SU-DHL-6 (cell line): ENCODE measurements at regions not wholly inside any gene's neighbourhood (a gene's known extent, or its start where the extent isn't known, plus 50 kb on each side); places are given as distances from the start of the nearest gene placed in this dataset.

ENCODE experiments used
- H2AFZ ChIP-seq: fragments of 200-600 bp; sonication (generic); 2 replicates; pipeline ENCODE4 v1.6.1; 2014; ENCODE audit warnings: low read depth, mild to moderate bottlenecking, moderate library complexity, mixed read lengths, antibody characterized with exemption, low read length; ENCODE audit not compliant: severe bottlenecking
- H3F3A ChIP-seq: fragments of 200-600 bp; shearing (Covaris generic); 2 replicates; pipeline ENCODE4 v1.6.0; 2016; ENCODE audit warnings: antibody characterized with exemption, mild to moderate bottlenecking; ENCODE audit not compliant: insufficient read depth
- H3K27ac ChIP-seq: fragments of 200-600 bp; sonication (generic); 2 replicates; pipeline ENCODE4 v1.5.1; 2016; ENCODE audit warnings: low read depth, mild to moderate bottlenecking, low read length, moderate library complexity, mixed read lengths
- H3K27me3 ChIP-seq: fragments of 200-600 bp; sonication (generic), shearing (Covaris generic); 2 replicates; pipeline ENCODE4 v1.6.0; 2014; ENCODE audit warnings: mild to moderate bottlenecking, low read length
- H3K36me3 ChIP-seq: fragments of 200-600 bp; sonication (generic); 2 replicates; pipeline ENCODE4 v1.6.1; 2014; ENCODE audit warnings: mild to moderate bottlenecking, low read length, mixed read lengths
- H3K4me2 ChIP-seq: fragments of 300-600, 200-600 bp; shearing (Covaris generic), sonication (generic); 2 replicates; pipeline ENCODE4 v1.6.0; 2014; ENCODE audit warnings: low read length, low read depth, mild to moderate bottlenecking; ENCODE audit not compliant: poor library complexity, severe bottlenecking
- H3K4me3 ChIP-seq: fragments of 200-600 bp; sonication (generic); 2 replicates; pipeline ENCODE4 v1.5.1; 2014; ENCODE audit warnings: antibody characterized with exemption, low read length, mild to moderate bottlenecking, mixed read lengths; ENCODE audit not compliant: insufficient read depth, poor library complexity, severe bottlenecking
- H3K79me2 ChIP-seq: fragments of 200-600 bp; sonication (generic); 2 replicates; pipeline ENCODE4 v1.6.1; 2014; ENCODE audit warnings: mild to moderate bottlenecking, low read length, moderate library complexity; ENCODE audit not compliant: insufficient read depth
- H3K9ac ChIP-seq: fragments of 200-600 bp; sonication (generic); 2 replicates; pipeline ENCODE4 v1.7.0; 2014; ENCODE audit warnings: mild to moderate bottlenecking, low read length
- H3K9me2 ChIP-seq: fragments of 200-600 bp; sonication (generic); replicated peaks from 2 replicates; pipeline ENCODE4 v1.6.1; 2014; ENCODE audit warnings: low read length; ENCODE audit not compliant: insufficient read depth
- H3K9me3 ChIP-seq: fragments of 200-600 bp; sonication (generic); 2 replicates; pipeline ENCODE4 v1.6.1; 2014; ENCODE audit warnings: low read length, mixed read lengths; ENCODE audit not compliant: insufficient read depth
- H4K20me1 ChIP-seq: fragments of 200-600 bp; sonication (generic); 2 replicates; pipeline ENCODE4 v1.6.1; 2014; ENCODE audit warnings: low read depth, mild to moderate bottlenecking, antibody characterized with exemption, low read length, moderate library complexity, mixed read lengths
- CTCF ChIP-seq: fragments of 200-600 bp; sonication (generic); IDR thresholded peaks from one replicate; pipeline ENCODE4 v1.5.1; 2017; ENCODE audit warnings: antibody characterized with exemption, mild to moderate bottlenecking, low read length, moderate library complexity; ENCODE audit not compliant: insufficient read depth, poor library complexity, severe bottlenecking
- EZH2phosphoT487 ChIP-seq: fragments of 200-600 bp; sonication (generic), shearing (Covaris generic); conservative IDR thresholded peaks from 2 replicates; pipeline ENCODE4 v1.6.1; 2018; ENCODE audit warnings: mild to moderate bottlenecking, antibody characterized with exemption, low read length, moderate library complexity, mixed read lengths

- H3K9me3 ChIP-seq: no peaks in the 10 kb centered on the region
- H4K20me1 ChIP-seq: no peaks in the 10 kb centered on the region
- no peak for TF ChIP-seq CTCF
- no peak overlapping the region for H2AFZ ChIP-seq
- H3K9me2 ChIP-seq: no peaks in the 10 kb centered on the region
- H3K27me3 ChIP-seq: no peaks in the 10 kb centered on the region
- no peak overlapping the region for H3K4me2 ChIP-seq
- no peak overlapping the region for H3K9ac ChIP-seq
- no peaks in the 10 kb centered on the region for H3K36me3 ChIP-seq
- H3F3A ChIP-seq: no peaks in the 10 kb centered on the region
- H3K79me2 ChIP-seq: no peaks in the 10 kb centered on the region
- no peak overlapping the region for H3K27ac ChIP-seq
- H3K4me3 ChIP-seq: no peak overlapping the region
These were observed 479.4 kb upstream of the SYNCRIP start for GRCh38 chr6:86122086-86122485.

- Histone ChIP-seq H3F3A (no peaks in the 10 kb centered on the region), H3K36me3 (no peaks in the 10 kb centered on the region), H3K9ac (no peak overlapping the region), H3K27me3 (no peaks in the 10 kb centered on the region), H3K9me3 (no peaks in the 10 kb centered on the region), H4K20me1 (no peaks in the 10 kb centered on the region), H3K4me2 (no peak overlapping the region), H3K27ac (no peak overlapping the region), H3K79me2 (no peaks in the 10 kb centered on the region), H2AFZ (no peak overlapping the region), H3K9me2 (no peaks in the 10 kb centered on the region), H3K4me3 (no peak overlapping the region)
- TF ChIP-seq CTCF (no peak), EZH2phosphoT487 (no peak)
These were observed 475.6 kb upstream of the SYNCRIP start for GRCh38 chr6:86118271-86118670.

GRCh38 chr6:86107985-86108384 lies 465.3 kb upstream of the SYNCRIP start:
- Histone ChIP-seq H3K4me2 (no peak overlapping the region), H3F3A (no peaks in the 10 kb centered on the region), H2AFZ (no peak overlapping the region), H3K27me3 (no peaks in the 10 kb centered on the region), H4K20me1 (no peaks in the 10 kb centered on the region), H3K27ac (no peak overlapping the region), H3K79me2 (no peaks in the 10 kb centered on the region), H3K36me3 (no peaks in the 10 kb centered on the region), H3K9ac (no peak overlapping the region), H3K9me3 (no peaks in the 10 kb centered on the region), H3K9me2 (no peaks in the 10 kb centered on the region), H3K4me3 (no peak overlapping the region)
- TF ChIP-seq CTCF (no peak), EZH2phosphoT487 (no peak)

- H3K79me2 ChIP-seq: no peaks in the 10 kb centered on the region
- no peaks in the 10 kb centered on the region for H3K27me3 ChIP-seq
- 0 out of 2 replicates have a peak, but pooled peaks cover 3% of the 10 kb centered on the region for H3K9me3 ChIP-seq
- H3K9ac ChIP-seq: no peak overlapping the region
- no peaks in the 10 kb centered on the region for H4K20me1 ChIP-seq
- no peaks in the 10 kb centered on the region for H3F3A ChIP-seq
- no peak overlapping the region for H3K27ac ChIP-seq
- no peak overlapping the region for H3K4me3 ChIP-seq
- H3K36me3 ChIP-seq: no peaks in the 10 kb centered on the region
- no peaks in the 10 kb centered on the region for H3K9me2 ChIP-seq
- no peak overlapping the region for H2AFZ ChIP-seq
- no peak overlapping the region for H3K4me2 ChIP-seq
- TF ChIP-seq CTCF (no peak), EZH2phosphoT487 (no peak)
These were observed 445.3 kb upstream of the SYNCRIP start for GRCh38 chr6:86087954-86088353.
